Neural cell (in vitro differentiated cells): ENCODE measurements at regions not wholly inside any gene's neighbourhood (a gene's known extent, or its start where the extent isn't known, plus 50 kb on each side); places are given as distances from the start of the nearest gene placed in this dataset.

Source experiments
- H2AFZ ChIP-seq: fragments of 200-600, 300-800 bp; sonication (generic), shearing (Covaris generic); 2 replicates; pipeline ENCODE4 v1.6.0; 2014; ENCODE audit warnings: low read depth, mild to moderate bottlenecking, antibody characterized with exemption, low read length, moderate library complexity
- H3F3A ChIP-seq: fragments of 200-600 bp; shearing (Covaris generic); 2 replicates; pipeline ENCODE4 v1.6.1; 2016; ENCODE audit warnings: mild to moderate bottlenecking, moderate library complexity, mixed read lengths, antibody characterized with exemption, low read length; ENCODE audit not compliant: insufficient read depth, poor library complexity, severe bottlenecking
- H3K27ac ChIP-seq: fragments of 200-600, 300-800 bp; sonication (generic), shearing (Covaris generic); 2 replicates; pipeline ENCODE4 v1.5.1; 2014; ENCODE audit warnings: mild to moderate bottlenecking, low read length, moderate library complexity
- H3K27me3 ChIP-seq: fragments of 300-800, 200-600 bp; sonication (generic), shearing (Covaris generic); 2 replicates; pipeline ENCODE4 v1.6.0; 2014; ENCODE audit warnings: mild to moderate bottlenecking, low read depth, low read length, moderate library complexity; ENCODE audit not compliant: insufficient read depth
- H3K36me3 ChIP-seq: fragments of 300-800, 200-600 bp; sonication (generic), shearing (Covaris generic); 2 replicates; pipeline ENCODE4 v1.5.1; 2014; ENCODE audit warnings: mild to moderate bottlenecking, antibody characterized with exemption, low read length, moderate library complexity; ENCODE audit not compliant: insufficient read depth
- H3K4me2 ChIP-seq: fragments of 300-800, 200-600 bp; sonication (generic), shearing (Covaris generic); 2 replicates; pipeline ENCODE4 v1.6.0; 2014; ENCODE audit warnings: mild to moderate bottlenecking, low read length
- H3K4me3 ChIP-seq: fragments of 300-800, 200-600 bp; sonication (generic), shearing (Covaris generic); 2 replicates; pipeline ENCODE4 v1.5.1; 2014; ENCODE audit warnings: mild to moderate bottlenecking, low read length, moderate library complexity
- H3K79me2 ChIP-seq: fragments of 200-600 bp; shearing (Covaris generic); replicated peaks from 2 replicates; pipeline ENCODE4 v1.6.0; 2014; ENCODE audit warnings: mild to moderate bottlenecking, low read length, moderate library complexity; ENCODE audit not compliant: insufficient read depth
- H3K9ac ChIP-seq: fragments of 300-800, 200-600 bp; sonication (generic), shearing (Covaris generic); 2 replicates; pipeline ENCODE4 v1.6.1; 2016; ENCODE audit warnings: mild to moderate bottlenecking, low read length, mixed read lengths
- H3K9me2 ChIP-seq: fragments of 200-600 bp; shearing (Covaris generic); 2 replicates; pipeline ENCODE4 v1.6.1; 2016; ENCODE audit warnings: mild to moderate bottlenecking, low read length, mixed read lengths; ENCODE audit not compliant: insufficient read depth
- H3K9me3 ChIP-seq: fragments of 200-600, 300-800 bp; sonication (generic), shearing (Covaris generic); 2 replicates; pipeline ENCODE4 v1.6.1; 2016; ENCODE audit warnings: mild to moderate bottlenecking, mixed run types, low read length, moderate library complexity, mixed read lengths
- H4K20me1 ChIP-seq: fragments of 200-600 bp; shearing (Covaris generic); 2 replicates; pipeline ENCODE4 v1.6.1; 2016; ENCODE audit warnings: mild to moderate bottlenecking, mixed run types; ENCODE audit not compliant: insufficient read depth
- EP300 ChIP-seq: fragments of 450-650 bp; conservative IDR thresholded peaks from 2 replicates; pipeline ENCODE4 v1.6.1; 2014; ENCODE audit warnings: antibody characterized with exemption, mild to moderate bottlenecking, moderate library complexity; ENCODE audit not compliant: poor library complexity, severe bottlenecking
- EZH2 ChIP-seq: fragments of 200-600, 300-800 bp; shearing (Covaris generic), sonication (generic); IDR thresholded peaks from 2 replicates; pipeline ENCODE4 v1.6.1; 2014; ENCODE audit warnings: antibody characterized with exemption, low read length, borderline replicate concordance, mild to moderate bottlenecking; ENCODE audit not compliant: insufficient read depth, poor library complexity, severe bottlenecking
- MXI1 ChIP-seq: fragments of 450-650 bp; conservative IDR thresholded peaks from 2 replicates; pipeline ENCODE4 v1.6.1; 2014; ENCODE audit warnings: antibody characterized with exemption, mild to moderate bottlenecking; ENCODE audit not compliant: poor library complexity, severe bottlenecking
- POLR2AphosphoS5 ChIP-seq: IDR thresholded peaks from 2 replicates; pipeline ENCODE4 v1.6.1; 2012
- RAD21 ChIP-seq: fragments of 450-650 bp; conservative IDR thresholded peaks from 2 replicates; pipeline ENCODE4 v1.6.1; 2014; ENCODE audit warnings: antibody characterized with exemption, mild to moderate bottlenecking, moderate library complexity
- SMC3 ChIP-seq: fragments of 450-650 bp; conservative IDR thresholded peaks from 2 replicates; pipeline ENCODE4 v1.6.1; 2014; ENCODE audit warnings: antibody characterized with exemption, mild to moderate bottlenecking, moderate library complexity; ENCODE audit not compliant: poor library complexity
- TAF1 ChIP-seq: IDR thresholded peaks from 2 replicates; pipeline ENCODE4 v1.6.1; 2012; ENCODE audit warnings: low read depth
- TF ChIP-seq, protein P1 (sequence below): IDR thresholded peaks from 2 replicates; pipeline ENCODE4 v1.6.1; 2012; ENCODE audit warnings: borderline replicate concordance
- TF ChIP-seq, protein P2 (sequence below): fragments of 450-650 bp; IDR thresholded peaks from 2 replicates; pipeline ENCODE4 v1.5.1; 2014; ENCODE audit warnings: antibody characterized with exemption, mild to moderate bottlenecking, moderate library complexity; ENCODE audit not compliant: poor library complexity, severe bottlenecking

DNA sequence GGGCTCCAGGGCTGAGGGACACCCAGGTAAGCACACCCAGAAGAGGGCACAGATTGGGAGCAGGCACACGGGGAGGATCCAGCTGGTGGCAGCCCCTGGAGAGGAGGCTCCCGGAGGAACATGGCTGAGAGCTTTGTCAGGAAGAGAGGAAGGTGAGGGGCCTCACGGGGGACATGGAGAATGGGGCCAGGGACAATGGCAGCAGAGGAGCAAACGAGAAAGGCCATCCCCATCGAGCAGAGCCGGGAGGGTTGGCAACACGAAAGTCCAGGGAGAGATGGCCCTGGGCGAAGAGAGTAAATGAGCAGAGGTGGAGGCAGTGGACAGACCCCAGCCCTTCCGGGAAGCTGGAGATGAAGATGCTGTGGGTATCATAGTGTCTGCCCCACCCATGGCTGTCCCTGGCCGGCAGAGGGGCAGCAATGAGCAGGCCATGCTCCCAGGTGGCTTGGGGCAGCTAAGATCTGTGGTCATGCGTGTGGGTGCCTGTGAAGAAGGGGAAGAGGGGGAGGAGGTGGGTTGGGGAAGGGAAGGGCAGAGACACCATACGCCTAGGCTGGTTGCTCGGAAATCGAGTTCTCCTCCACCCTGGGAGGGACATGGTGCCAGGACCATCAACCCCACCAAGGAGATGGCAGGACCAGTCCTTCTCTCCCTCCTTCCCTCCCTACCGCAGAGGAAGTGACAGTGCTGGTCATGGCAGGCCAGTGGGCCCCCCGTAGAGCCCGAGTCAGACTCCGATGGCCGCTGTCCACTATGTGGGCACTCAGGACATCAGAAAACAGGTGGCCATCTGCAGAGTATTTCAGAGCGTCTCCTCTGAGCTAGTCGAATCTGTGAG is 191.7 kb downstream of the NDUFA10 start:
- no peak for TF ChIP-seq POLR2AphosphoS5
- Histone ChIP-seq H3K9me3 (no peaks in the 10 kb centered on the region), H3K4me3 (no peak overlapping the region), H3K79me2 (no peaks in the 10 kb centered on the region), H2AFZ (no peak overlapping the region), H3K9me2 (no peaks in the 10 kb centered on the region), H3K27ac (no peak overlapping the region), H3K9ac (no peak overlapping the region), H3K4me2 (no peak overlapping the region), H4K20me1 (no peaks in the 10 kb centered on the region), H3F3A (no peaks in the 10 kb centered on the region), H3K36me3 (no peaks in the 10 kb centered on the region), H3K27me3 (no peaks in the 10 kb centered on the region)

DNA sequence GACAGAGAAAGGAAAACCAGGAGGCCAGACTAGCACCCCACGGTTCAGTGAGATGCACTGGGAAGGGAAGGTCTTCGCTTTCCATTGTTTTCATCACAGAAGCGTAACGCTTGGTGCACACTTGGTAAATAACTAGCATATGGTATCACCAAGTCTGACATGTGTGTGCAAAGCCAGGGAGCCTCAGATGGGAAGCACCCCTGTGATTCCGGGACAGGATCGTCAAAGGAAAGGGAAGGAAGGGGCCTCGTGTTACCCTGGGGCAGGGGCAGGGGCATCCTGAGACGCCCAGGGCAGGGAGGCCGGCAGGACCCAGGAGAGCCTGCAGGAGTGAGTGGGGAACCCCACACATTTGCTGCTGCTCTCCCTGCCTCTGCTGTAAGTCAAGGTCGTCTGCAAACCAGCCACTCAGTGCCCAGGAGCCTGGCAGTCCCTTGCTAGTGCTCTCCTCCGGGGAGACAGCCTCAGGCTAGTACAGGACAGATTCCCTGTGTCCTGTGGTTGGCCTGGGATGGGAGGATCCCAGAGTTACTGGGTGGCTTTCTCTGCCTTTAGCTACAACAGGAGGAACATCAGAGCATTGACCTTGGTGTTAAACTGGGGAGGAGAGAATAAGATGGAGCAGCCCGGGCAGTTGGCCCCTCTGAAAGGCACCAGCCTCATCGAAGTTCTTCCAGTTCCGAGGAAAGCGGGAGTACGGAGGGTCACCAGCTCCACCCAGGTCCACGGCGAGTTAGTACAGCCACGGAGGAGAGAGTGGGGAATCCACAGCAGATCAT is 192.5 kb downstream of the NDUFA10 start:
- H2AFZ ChIP-seq: no peak overlapping the region
- no peak overlapping the region for H3K27ac ChIP-seq
- no peaks in the 10 kb centered on the region for H3K27me3 ChIP-seq
- no peaks in the 10 kb centered on the region for H4K20me1 ChIP-seq
- no peak overlapping the region for H3K9ac ChIP-seq
- no peak overlapping the region for H3K4me2 ChIP-seq
- H3K9me3 ChIP-seq: no peaks in the 10 kb centered on the region
- H3K4me3 ChIP-seq: no peak overlapping the region
- H3K9me2 ChIP-seq: no peaks in the 10 kb centered on the region
- H3F3A ChIP-seq: no peaks in the 10 kb centered on the region
- H3K36me3 ChIP-seq: no peaks in the 10 kb centered on the region
- no peaks in the 10 kb centered on the region for H3K79me2 ChIP-seq
- TF ChIP-seq EZH2 (no peak), TAF1 (no peak), MXI1 (no peak), POLR2AphosphoS5 (no peak), SMC3 (no peak), RAD21 (no peak), EP300 (no peak)
- TF ChIP-seq, protein P1, sequence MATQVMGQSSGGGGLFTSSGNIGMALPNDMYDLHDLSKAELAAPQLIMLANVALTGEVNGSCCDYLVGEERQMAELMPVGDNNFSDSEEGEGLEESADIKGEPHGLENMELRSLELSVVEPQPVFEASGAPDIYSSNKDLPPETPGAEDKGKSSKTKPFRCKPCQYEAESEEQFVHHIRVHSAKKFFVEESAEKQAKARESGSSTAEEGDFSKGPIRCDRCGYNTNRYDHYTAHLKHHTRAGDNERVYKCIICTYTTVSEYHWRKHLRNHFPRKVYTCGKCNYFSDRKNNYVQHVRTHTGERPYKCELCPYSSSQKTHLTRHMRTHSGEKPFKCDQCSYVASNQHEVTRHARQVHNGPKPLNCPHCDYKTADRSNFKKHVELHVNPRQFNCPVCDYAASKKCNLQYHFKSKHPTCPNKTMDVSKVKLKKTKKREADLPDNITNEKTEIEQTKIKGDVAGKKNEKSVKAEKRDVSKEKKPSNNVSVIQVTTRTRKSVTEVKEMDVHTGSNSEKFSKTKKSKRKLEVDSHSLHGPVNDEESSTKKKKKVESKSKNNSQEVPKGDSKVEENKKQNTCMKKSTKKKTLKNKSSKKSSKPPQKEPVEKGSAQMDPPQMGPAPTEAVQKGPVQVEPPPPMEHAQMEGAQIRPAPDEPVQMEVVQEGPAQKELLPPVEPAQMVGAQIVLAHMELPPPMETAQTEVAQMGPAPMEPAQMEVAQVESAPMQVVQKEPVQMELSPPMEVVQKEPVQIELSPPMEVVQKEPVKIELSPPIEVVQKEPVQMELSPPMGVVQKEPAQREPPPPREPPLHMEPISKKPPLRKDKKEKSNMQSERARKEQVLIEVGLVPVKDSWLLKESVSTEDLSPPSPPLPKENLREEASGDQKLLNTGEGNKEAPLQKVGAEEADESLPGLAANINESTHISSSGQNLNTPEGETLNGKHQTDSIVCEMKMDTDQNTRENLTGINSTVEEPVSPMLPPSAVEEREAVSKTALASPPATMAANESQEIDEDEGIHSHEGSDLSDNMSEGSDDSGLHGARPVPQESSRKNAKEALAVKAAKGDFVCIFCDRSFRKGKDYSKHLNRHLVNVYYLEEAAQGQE: no peak
- TF ChIP-seq, protein P2, sequence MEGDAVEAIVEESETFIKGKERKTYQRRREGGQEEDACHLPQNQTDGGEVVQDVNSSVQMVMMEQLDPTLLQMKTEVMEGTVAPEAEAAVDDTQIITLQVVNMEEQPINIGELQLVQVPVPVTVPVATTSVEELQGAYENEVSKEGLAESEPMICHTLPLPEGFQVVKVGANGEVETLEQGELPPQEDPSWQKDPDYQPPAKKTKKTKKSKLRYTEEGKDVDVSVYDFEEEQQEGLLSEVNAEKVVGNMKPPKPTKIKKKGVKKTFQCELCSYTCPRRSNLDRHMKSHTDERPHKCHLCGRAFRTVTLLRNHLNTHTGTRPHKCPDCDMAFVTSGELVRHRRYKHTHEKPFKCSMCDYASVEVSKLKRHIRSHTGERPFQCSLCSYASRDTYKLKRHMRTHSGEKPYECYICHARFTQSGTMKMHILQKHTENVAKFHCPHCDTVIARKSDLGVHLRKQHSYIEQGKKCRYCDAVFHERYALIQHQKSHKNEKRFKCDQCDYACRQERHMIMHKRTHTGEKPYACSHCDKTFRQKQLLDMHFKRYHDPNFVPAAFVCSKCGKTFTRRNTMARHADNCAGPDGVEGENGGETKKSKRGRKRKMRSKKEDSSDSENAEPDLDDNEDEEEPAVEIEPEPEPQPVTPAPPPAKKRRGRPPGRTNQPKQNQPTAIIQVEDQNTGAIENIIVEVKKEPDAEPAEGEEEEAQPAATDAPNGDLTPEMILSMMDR: no peak
